SK-N-SH (cell line): ENCODE measurements at regions not wholly inside any gene's neighbourhood (a gene's known extent, or its start where the extent isn't known, plus 50 kb on each side); places are given as distances from the start of the nearest gene placed in this dataset.

Experiments
- CTCF ChIA-PET: fragments of 300-600, 350-600 bp; formaldehyde crosslinking; extraction: SDS; loops from one replicate; lab custom pipeline; 2021; lab: Yijun Ruan, JAX
- POLR2A ChIA-PET: fragments of 350-600 bp; sonication (Branson Sonifier 250); formaldehyde crosslinking; extraction: SDS; loops from one replicate; lab custom pipeline; 2020; ENCODE audit warnings: antibody characterized with exemption, inconsistent platforms; lab: Yijun Ruan, JAX
- DNase-seq: peaks from one replicate; pipeline ENCODE4 v3.0.0; 2012
- H2AFZ ChIP-seq: fragments of 200-600 bp; sonication (generic); 2 replicates; pipeline ENCODE4 v1.8.1; 2016; ENCODE audit warnings: antibody characterized with exemption, mild to moderate bottlenecking, low read depth
- H3F3A ChIP-seq: fragments of 200-600 bp; sonication (generic); replicated peaks from 2 replicates; pipeline ENCODE3; 2016; ENCODE audit warnings: antibody characterized with exemption, mild to moderate bottlenecking; ENCODE audit not compliant: insufficient read depth
- H3K27ac ChIP-seq, 2 experiments: fragments of 200-500 bp in 1 of 2; fragments of 200-600 bp in 1 of 2; sonication (Bioruptor generic) in 1 of 2; sonication (generic), shearing (Covaris generic) in 1 of 2; 2 replicates each; pipeline versions ENCODE4 v1.5.1 to v1.6.1; 2014 to 2016; ENCODE audit warnings: low read depth in 2 of 2, inconsistent platforms in 1 of 2, low read length in 1 of 2, mild to moderate bottlenecking in 1 of 2, mixed read lengths in 1 of 2
- H3K27me3 ChIP-seq: fragments of 200-600 bp; sonication (generic), shearing (Covaris generic); 2 replicates; pipeline ENCODE4 v1.6.1; 2016; ENCODE audit warnings: mixed run types; ENCODE audit not compliant: insufficient read depth
- H3K36me3 ChIP-seq, 2 experiments: fragments of 200-500 bp in 1 of 2; fragments of 200-600 bp in 1 of 2; sonication (Bioruptor generic) in 1 of 2; sonication (generic) in 1 of 2; replicated peaks in 1 of 2; 2 replicates each; pipeline versions ENCODE3 to v1.5.1; 2014 to 2016; ENCODE audit warnings: low read length in 1 of 2, mild to moderate bottlenecking in 1 of 2; ENCODE audit not compliant: insufficient read depth in 2 of 2, control insufficient read depth in 1 of 2
- H3K4me1 ChIP-seq, 2 experiments: fragments of 200-500 bp in 1 of 2; fragments of 200-600 bp in 1 of 2; sonication (Bioruptor generic) in 1 of 2; sonication (generic), shearing (Covaris generic) in 1 of 2; 2 replicates each; pipeline versions ENCODE4 v1.5.1 to v1.6.1; 2014 to 2016; ENCODE audit warnings: low read depth in 1 of 2, low read length in 1 of 2, mixed run types in 1 of 2; ENCODE audit not compliant: insufficient read depth in 2 of 2, control insufficient read depth in 1 of 2
- H3K4me2 ChIP-seq: fragments of 200-600 bp; sonication (generic), shearing (Covaris generic); 2 replicates; pipeline ENCODE4 v1.6.1; 2017; ENCODE audit warnings: mixed run types
- H3K4me3 ChIP-seq, 2 experiments: fragments of 200-500 bp in 1 of 2; fragments of 200-600 bp in 1 of 2; sonication (Bioruptor generic) in 1 of 2; sonication (generic), shearing (Covaris generic) in 1 of 2; 2 replicates each; pipeline versions ENCODE4 v1.5.1 to v1.8.1; 2014 to 2016; ENCODE audit warnings: low read depth in 2 of 2, inconsistent platforms in 1 of 2, low read length in 1 of 2, mild to moderate bottlenecking in 1 of 2, mixed read lengths in 1 of 2, moderate library complexity in 1 of 2
- H3K79me2 ChIP-seq: fragments of 200-600 bp; sonication (generic); 2 replicates; pipeline ENCODE4 v1.8.1; 2017; ENCODE audit warnings: mild to moderate bottlenecking; ENCODE audit not compliant: insufficient read depth
- H3K9ac ChIP-seq: fragments of 200-600 bp; sonication (generic); 2 replicates; pipeline ENCODE4 v1.6.1; 2017; ENCODE audit warnings: mixed run types
- H3K9me2 ChIP-seq: fragments of 200-600 bp; sonication (generic); 2 replicates; pipeline ENCODE4 v1.6.1; 2017; ENCODE audit warnings: mixed run types
- H3K9me3 ChIP-seq: fragments of 200-600 bp; sonication (generic); 2 replicates; pipeline ENCODE4 v1.6.1; 2017; ENCODE audit warnings: mixed run types, mild to moderate bottlenecking, moderate library complexity
- H4K20me1 ChIP-seq: fragments of 200-600 bp; sonication (generic); 2 replicates; pipeline ENCODE4 v1.6.1; 2017; ENCODE audit warnings: mild to moderate bottlenecking, mixed run types; ENCODE audit not compliant: insufficient read depth
- EP300 ChIP-seq, 2 experiments: IDR thresholded peaks; 2 replicates each; pipeline versions ENCODE4 v1.4.0 to v1.6.1; 2012; ENCODE audit warnings: borderline replicate concordance in 1 of 2, low read depth in 1 of 2, low read length in 1 of 2
- EZH2phosphoT487 ChIP-seq: fragments of 200-600 bp; sonication (generic); IDR thresholded peaks from 2 replicates; pipeline ENCODE4 v1.6.1; 2017; ENCODE audit warnings: low read depth, mixed run types, mild to moderate bottlenecking, antibody characterized with exemption, moderate library complexity, borderline replicate concordance
- GABPA ChIP-seq: IDR thresholded peaks from 2 replicates; pipeline ENCODE4 v1.4.0; 2012; ENCODE audit warnings: low read depth, mild to moderate bottlenecking
- GATA2 ChIP-seq: sonication (generic); formaldehyde crosslinking; IDR thresholded peaks from 2 replicates; pipeline ENCODE4 v1.5.0; 2020; ENCODE audit warnings: mild to moderate bottlenecking, missing genetic modification reagents
- IRF3 ChIP-seq: fragments of 150-350 bp; IDR thresholded peaks from 2 replicates; pipeline ENCODE4 v1.6.1; 2016; ENCODE audit warnings: mild to moderate bottlenecking, low read depth, low read length
- JUND ChIP-seq: IDR thresholded peaks from 2 replicates; pipeline ENCODE4 v1.4.0; 2012
- NFIC ChIP-seq: IDR thresholded peaks from 2 replicates; pipeline ENCODE4 v1.4.0; 2012; ENCODE audit warnings: borderline replicate concordance
- NRF1 ChIP-seq: IDR thresholded peaks from 2 replicates; pipeline ENCODE4 v1.6.1; 2012; ENCODE audit warnings: low read depth, mild to moderate bottlenecking, low read length
- POLR2AphosphoS5 ChIP-seq: IDR thresholded peaks from 2 replicates; pipeline ENCODE4 v1.6.1; 2012; ENCODE audit warnings: low read depth, low read length
- RAD21 ChIP-seq: IDR thresholded peaks from 2 replicates; pipeline ENCODE4 v1.6.1; 2012; ENCODE audit warnings: mild to moderate bottlenecking, low read length
- RCOR1 ChIP-seq: fragments of 150-350 bp; IDR thresholded peaks from 2 replicates; pipeline ENCODE4 v1.6.1; 2017; ENCODE audit warnings: antibody characterized with exemption, low read length
- RFX5 ChIP-seq: IDR thresholded peaks from 2 replicates; pipeline ENCODE4 v1.6.1; 2012; ENCODE audit warnings: mild to moderate bottlenecking, improper control_type of control experiment, low read length
- SIN3A ChIP-seq: IDR thresholded peaks from 2 replicates; pipeline ENCODE4 v1.6.1; 2012; ENCODE audit warnings: low read depth, mild to moderate bottlenecking, low read length, moderate library complexity, borderline replicate concordance
- SMC3 ChIP-seq: IDR thresholded peaks from 2 replicates; pipeline ENCODE4 v1.6.1; 2012; ENCODE audit warnings: low read depth, low read length, improper control_type of control experiment
- TAF1 ChIP-seq: IDR thresholded peaks from 2 replicates; pipeline ENCODE4 v1.6.1; 2012; ENCODE audit warnings: low read depth, mild to moderate bottlenecking, low read length, moderate library complexity, borderline replicate concordance
- YY1 ChIP-seq: IDR thresholded peaks from 2 replicates; pipeline ENCODE4 v1.4.0; 2012; ENCODE audit warnings: low read depth, mild to moderate bottlenecking
- WGBS: methylation state at CpG from one replicate; pipeline ENCODE4 v1.1.6; 2017; ENCODE audit warnings: low lambda C conversion rate; 5-methylcytosine and 5-hydroxymethylcytosine counted together
- TF ChIP-seq, protein P1 (sequence below): IDR thresholded peaks from 2 replicates; pipeline ENCODE4 v1.4.0; 2012; ENCODE audit warnings: low read depth, borderline replicate concordance
- TF ChIP-seq, protein P2 (sequence below): fragments of 200-600 bp; sonication (generic); IDR thresholded peaks from 2 replicates; pipeline ENCODE4 v1.6.1; 2017; ENCODE audit warnings: antibody characterized with exemption, mild to moderate bottlenecking, moderate library complexity
- TF ChIP-seq, protein P3 (sequence below): IDR thresholded peaks from 2 replicates; pipeline ENCODE4 v1.6.1; 2012; ENCODE audit warnings: mild to moderate bottlenecking, low read depth, low read length, moderate library complexity

DNA sequence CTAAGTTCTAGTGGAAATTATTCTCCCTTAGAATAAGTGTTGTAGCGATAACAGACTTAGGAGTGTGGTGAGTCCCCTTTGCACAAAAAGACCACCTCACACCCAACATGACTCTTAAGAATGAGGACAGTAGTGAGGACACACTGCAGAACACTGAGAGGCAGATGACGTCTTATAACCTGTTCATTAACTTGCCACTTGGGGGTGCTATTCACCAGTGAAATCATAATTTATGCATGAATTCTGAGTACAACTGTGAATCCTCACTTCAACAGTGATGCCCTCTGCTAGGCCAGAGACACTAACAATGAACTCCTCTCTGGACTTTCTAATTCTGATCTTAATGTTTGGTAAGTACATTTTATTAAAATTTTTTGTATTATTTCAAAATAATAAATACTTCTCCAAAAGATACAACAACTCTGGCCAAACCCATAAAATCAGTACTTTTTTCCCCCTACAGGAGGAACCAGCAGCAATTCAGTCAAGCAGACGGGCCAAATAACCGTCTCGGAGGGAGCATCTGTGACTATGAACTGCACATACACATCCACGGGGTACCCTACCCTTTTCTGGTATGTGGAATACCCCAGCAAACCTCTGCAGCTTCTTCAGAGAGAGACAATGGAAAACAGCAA, 274.7 kb downstream of the DAD1 start:
- H3K9me3 ChIP-seq, result no peaks in the 10 kb centered on the region
- no peak overlapping the region for H3K27ac ChIP-seq
- H2AFZ ChIP-seq, result no peak overlapping the region
- H3K9ac ChIP-seq, result no peak overlapping the region
- H3K4me3 ChIP-seq, result no peak overlapping the region
- no peaks in the 10 kb centered on the region for H3K9me2 ChIP-seq
- ChIA-PET CTCF (interaction anchor here (0.5 to 2.3 kb wide), 3 partner anchors 50 to 234 kb away, joined by 3 to 15 read pairs (median 3); no protein-coding TSS in a partner anchor), POLR2A (no interaction called here)
- no peak overlapping the region for H3K4me2 ChIP-seq
- no peaks in the 10 kb centered on the region for H3K4me1 ChIP-seq
- H4K20me1 ChIP-seq, result no peaks in the 10 kb centered on the region
- H3K36me3 ChIP-seq, result no peaks in the 10 kb centered on the region
- no peaks in the 10 kb centered on the region for H3K79me2 ChIP-seq
- H3K27me3 ChIP-seq, result peaks cover 4% of the 10 kb centered on the region; the same call in 1 of the 2 replicates
- TF ChIP-seq, protein P1, sequence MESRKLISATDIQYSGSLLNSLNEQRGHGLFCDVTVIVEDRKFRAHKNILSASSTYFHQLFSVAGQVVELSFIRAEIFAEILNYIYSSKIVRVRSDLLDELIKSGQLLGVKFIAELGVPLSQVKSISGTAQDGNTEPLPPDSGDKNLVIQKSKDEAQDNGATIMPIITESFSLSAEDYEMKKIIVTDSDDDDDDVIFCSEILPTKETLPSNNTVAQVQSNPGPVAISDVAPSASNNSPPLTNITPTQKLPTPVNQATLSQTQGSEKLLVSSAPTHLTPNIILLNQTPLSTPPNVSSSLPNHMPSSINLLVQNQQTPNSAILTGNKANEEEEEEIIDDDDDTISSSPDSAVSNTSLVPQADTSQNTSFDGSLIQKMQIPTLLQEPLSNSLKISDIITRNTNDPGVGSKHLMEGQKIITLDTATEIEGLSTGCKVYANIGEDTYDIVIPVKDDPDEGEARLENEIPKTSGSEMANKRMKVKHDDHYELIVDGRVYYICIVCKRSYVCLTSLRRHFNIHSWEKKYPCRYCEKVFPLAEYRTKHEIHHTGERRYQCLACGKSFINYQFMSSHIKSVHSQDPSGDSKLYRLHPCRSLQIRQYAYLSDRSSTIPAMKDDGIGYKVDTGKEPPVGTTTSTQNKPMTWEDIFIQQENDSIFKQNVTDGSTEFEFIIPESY, result no peak
- TF ChIP-seq GABPA, result no peak
- no peak for TF ChIP-seq EP300 (IDR thresholded peaks at IDR 0.05; ENCODE audit: borderline replicate concordance in 1 of 2, low read depth in 1 of 2, low read length in 1 of 2)
- TF ChIP-seq POLR2AphosphoS5, result no peak
- TF ChIP-seq RFX5, result no peak
- no peak for TF ChIP-seq IRF3
- TF ChIP-seq SMC3, result peak; percentile 21; the same call in 1 of the 2 replicates
- TF ChIP-seq JUND, result no peak
- TF ChIP-seq TAF1, result no peak
- TF ChIP-seq, protein P2, sequence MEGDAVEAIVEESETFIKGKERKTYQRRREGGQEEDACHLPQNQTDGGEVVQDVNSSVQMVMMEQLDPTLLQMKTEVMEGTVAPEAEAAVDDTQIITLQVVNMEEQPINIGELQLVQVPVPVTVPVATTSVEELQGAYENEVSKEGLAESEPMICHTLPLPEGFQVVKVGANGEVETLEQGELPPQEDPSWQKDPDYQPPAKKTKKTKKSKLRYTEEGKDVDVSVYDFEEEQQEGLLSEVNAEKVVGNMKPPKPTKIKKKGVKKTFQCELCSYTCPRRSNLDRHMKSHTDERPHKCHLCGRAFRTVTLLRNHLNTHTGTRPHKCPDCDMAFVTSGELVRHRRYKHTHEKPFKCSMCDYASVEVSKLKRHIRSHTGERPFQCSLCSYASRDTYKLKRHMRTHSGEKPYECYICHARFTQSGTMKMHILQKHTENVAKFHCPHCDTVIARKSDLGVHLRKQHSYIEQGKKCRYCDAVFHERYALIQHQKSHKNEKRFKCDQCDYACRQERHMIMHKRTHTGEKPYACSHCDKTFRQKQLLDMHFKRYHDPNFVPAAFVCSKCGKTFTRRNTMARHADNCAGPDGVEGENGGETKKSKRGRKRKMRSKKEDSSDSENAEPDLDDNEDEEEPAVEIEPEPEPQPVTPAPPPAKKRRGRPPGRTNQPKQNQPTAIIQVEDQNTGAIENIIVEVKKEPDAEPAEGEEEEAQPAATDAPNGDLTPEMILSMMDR, result peak; percentile 75
- TF ChIP-seq NFIC, result no peak
- no peak for TF ChIP-seq SIN3A
- no peak for TF ChIP-seq NRF1
- TF ChIP-seq RCOR1, result no peak
- TF ChIP-seq GATA2 (CRISPR knock-in tag), result no peak
- TF ChIP-seq YY1, result no peak
- no peak for TF ChIP-seq EZH2phosphoT487
- TF ChIP-seq, protein P3, sequence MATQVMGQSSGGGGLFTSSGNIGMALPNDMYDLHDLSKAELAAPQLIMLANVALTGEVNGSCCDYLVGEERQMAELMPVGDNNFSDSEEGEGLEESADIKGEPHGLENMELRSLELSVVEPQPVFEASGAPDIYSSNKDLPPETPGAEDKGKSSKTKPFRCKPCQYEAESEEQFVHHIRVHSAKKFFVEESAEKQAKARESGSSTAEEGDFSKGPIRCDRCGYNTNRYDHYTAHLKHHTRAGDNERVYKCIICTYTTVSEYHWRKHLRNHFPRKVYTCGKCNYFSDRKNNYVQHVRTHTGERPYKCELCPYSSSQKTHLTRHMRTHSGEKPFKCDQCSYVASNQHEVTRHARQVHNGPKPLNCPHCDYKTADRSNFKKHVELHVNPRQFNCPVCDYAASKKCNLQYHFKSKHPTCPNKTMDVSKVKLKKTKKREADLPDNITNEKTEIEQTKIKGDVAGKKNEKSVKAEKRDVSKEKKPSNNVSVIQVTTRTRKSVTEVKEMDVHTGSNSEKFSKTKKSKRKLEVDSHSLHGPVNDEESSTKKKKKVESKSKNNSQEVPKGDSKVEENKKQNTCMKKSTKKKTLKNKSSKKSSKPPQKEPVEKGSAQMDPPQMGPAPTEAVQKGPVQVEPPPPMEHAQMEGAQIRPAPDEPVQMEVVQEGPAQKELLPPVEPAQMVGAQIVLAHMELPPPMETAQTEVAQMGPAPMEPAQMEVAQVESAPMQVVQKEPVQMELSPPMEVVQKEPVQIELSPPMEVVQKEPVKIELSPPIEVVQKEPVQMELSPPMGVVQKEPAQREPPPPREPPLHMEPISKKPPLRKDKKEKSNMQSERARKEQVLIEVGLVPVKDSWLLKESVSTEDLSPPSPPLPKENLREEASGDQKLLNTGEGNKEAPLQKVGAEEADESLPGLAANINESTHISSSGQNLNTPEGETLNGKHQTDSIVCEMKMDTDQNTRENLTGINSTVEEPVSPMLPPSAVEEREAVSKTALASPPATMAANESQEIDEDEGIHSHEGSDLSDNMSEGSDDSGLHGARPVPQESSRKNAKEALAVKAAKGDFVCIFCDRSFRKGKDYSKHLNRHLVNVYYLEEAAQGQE, result no peak
- TF ChIP-seq RAD21, result peak; percentile 61
- no peaks in the 10 kb centered on the region for H3F3A ChIP-seq
- WGBS, result 3% methylated on average over 6 of the region's 6 CpGs
- DNase-seq, result peak; percentile 43
